Spleen (tissue), 7 donors: ENCODE measurements at regions not wholly inside any gene's neighbourhood (a gene's known extent, or its start where the extent isn't known, plus 50 kb on each side); places are given as distances from the start of the nearest gene placed in this dataset.

Experiments
- CTCF ChIP-seq, 11 experiments: fragments of 200-600 bp in 7 of 11; fragments of 450-650 bp in 4 of 11; sonication (generic) in 4 of 11; IDR thresholded peaks in 8 of 11; conservative IDR thresholded peaks in 3 of 11; 1 replicate in 7 of 11; 2 replicates in 4 of 11; pipeline versions ENCODE4 v1.4.0 to v1.8.0; 2016 to 2021; ENCODE audit warnings: antibody characterized with exemption in 11 of 11, inconsistent platforms in 4 of 11, mild to moderate bottlenecking in 1 of 11
- POLR2AphosphoS5 ChIP-seq, 3 donors: sonication (generic); formaldehyde crosslinking; IDR thresholded peaks; one replicate each; pipeline ENCODE4 v1.5.1; 2017; ENCODE audit warnings: antibody characterized with exemption in 3 of 3
- donor health status: DM: no; HTN: no; CAD: no; lungs with moderate emphysema.
- donor health status: DM: no; HTN: no; CAD: no.
- donor health status: DM: no; HTN: no; CAD: no.

GRCh38 chr6:169071394-169071793 lies 182.3 kb downstream of the THBS2 start:
- TF ChIP-seq CTCF (IDR thresholded peaks at IDR 0.05 in 8 of 11, conservative IDR thresholded peaks at IDR 0.05 in 3 of 11) (no peak), POLR2AphosphoS5 (IDR thresholded peaks at IDR 0.05) (no peak)
